HCT116 (cell line): ENCODE measurements at regions not wholly inside any gene's neighbourhood (a gene's known extent, or its start where the extent isn't known, plus 50 kb on each side); places are given as distances from the start of the nearest gene placed in this dataset.

Experiments
- ATAC-seq: fragments of 200-7000 bp; cut with Tn5 transposase; 2 replicates; pipeline ENCODE4 v1.9.1; 2020; ENCODE audit warnings: mild to moderate bottlenecking, moderate library complexity
- BruUV-seq: library from RNA; stranded (reverse); fragments of 400-500 nt; replicated peaks from 2 replicates; lab custom pipeline; 2021; lab: Mats Ljungman, UMichigan
- CTCF ChIA-PET: fragments of 300-600 bp; sonication (Branson Sonifier 250); formaldehyde crosslinking; loops from one replicate; lab custom pipeline; 2021; ENCODE audit warnings: antibody characterized with exemption; lab: Charles Lee
- POLR2A ChIA-PET: fragments of 300-600, 350-600 bp; sonication (Branson Sonifier 250); formaldehyde crosslinking; loops from one replicate; lab custom pipeline; 2021; ENCODE audit warnings: antibody characterized with exemption; lab: Charles Lee
- RAD21 ChIA-PET, 2 experiments: fragments of 300-600 bp; sonication (Branson Sonifier 250); formaldehyde crosslinking; loops; one replicate each; lab custom pipeline; 2023; ENCODE audit warnings: low total read pairs in 2 of 2; ENCODE audit not compliant: uncharacterized antibody in 2 of 2, unreplicated experiment in 2 of 2, low non-redundant PET in 1 of 2; lab: Charles Lee
- DNase-seq: peaks from one replicate; pipeline ENCODE4 v3.0.0-alpha.2; 2010; ENCODE audit warnings: low read depth, low spot score
- H2AFZ ChIP-seq: fragments of 200-600 bp; shearing (Covaris generic), sonication (generic); 2 replicates; pipeline ENCODE4 v1.6.1; 2017; ENCODE audit warnings: low read depth, mixed run types, mixed read lengths, antibody characterized with exemption, low read length; ENCODE audit not compliant: poor library complexity, severe bottlenecking
- H3K27ac ChIP-seq: 2 replicates; pipeline ENCODE4 v1.5.1; 2012; ENCODE audit warnings: low read depth, low read length
- H3K27me3 ChIP-seq: fragments of 200-600 bp; sonication (generic); 2 replicates; pipeline ENCODE4 v1.6.1; 2016; ENCODE audit warnings: mixed run types, low read length, mixed read lengths; ENCODE audit not compliant: insufficient read depth
- H3K36me3 ChIP-seq, 2 experiments: fragments of 200-500 bp in 1 of 2; fragments of 200-600 bp in 1 of 2; sonication (Bioruptor generic) in 1 of 2; sonication (generic) in 1 of 2; 2 replicates each; pipeline versions ENCODE4 v1.5.1 to v1.6.1; 2014 to 2016; ENCODE audit warnings: low read length in 2 of 2, inconsistent platforms in 1 of 2, mixed read lengths in 1 of 2, mixed run types in 1 of 2; ENCODE audit not compliant: insufficient read depth in 2 of 2, control insufficient read depth in 1 of 2
- H3K4me1 ChIP-seq, 2 experiments: fragments of 200-600 bp in 1 of 2; sonication (generic) in 1 of 2; 2 replicates each; pipeline versions ENCODE4 v1.5.1 to v1.6.1; 2012 to 2017; ENCODE audit warnings: low read length in 2 of 2, inconsistent platforms in 1 of 2, mild to moderate bottlenecking in 1 of 2, mixed read lengths in 1 of 2, mixed run types in 1 of 2, moderate library complexity in 1 of 2; ENCODE audit not compliant: insufficient read depth in 2 of 2, control insufficient read depth in 1 of 2
- H3K4me2 ChIP-seq: fragments of 200-600 bp; sonication (generic); 2 replicates; pipeline ENCODE4 v1.6.1; 2017; ENCODE audit warnings: mixed run types, low read length, mixed read lengths
- H3K4me3 ChIP-seq, 2 experiments: fragments of 200-600 bp in 1 of 2; sonication (generic) in 1 of 2; replicated peaks in 1 of 2; 2 replicates each; pipeline ENCODE4 v1.5.1; 2011 to 2016; ENCODE audit warnings: low read length in 2 of 2, control low read depth in 1 of 2, low read depth in 1 of 2, mild to moderate bottlenecking in 1 of 2, mixed read lengths in 1 of 2, mixed run types in 1 of 2
- H3K79me2 ChIP-seq: fragments of 200-600 bp; sonication (generic); 2 replicates; pipeline ENCODE4 v1.6.1; 2017; ENCODE audit warnings: mild to moderate bottlenecking, mixed run types, low read length, moderate library complexity, mixed read lengths; ENCODE audit not compliant: insufficient read depth
- H3K9ac ChIP-seq: fragments of 200-600 bp; sonication (generic); 2 replicates; pipeline ENCODE4 v1.6.1; 2016; ENCODE audit warnings: low read length, mixed read lengths
- H3K9me2 ChIP-seq: fragments of 200-600 bp; sonication (generic), shearing (Covaris generic); 2 replicates; pipeline ENCODE4 v1.6.1; 2017; ENCODE audit warnings: mixed run types, mild to moderate bottlenecking, moderate library complexity; ENCODE audit not compliant: insufficient read depth
- H3K9me3 ChIP-seq, 2 experiments: fragments of 200-500 bp in 1 of 2; fragments of 200-600 bp in 1 of 2; sonication (Bioruptor generic) in 1 of 2; sonication (generic) in 1 of 2; 2 replicates each; pipeline ENCODE4 v1.6.1; 2014 to 2017; ENCODE audit warnings: low read length in 2 of 2, mixed read lengths in 2 of 2, inconsistent platforms in 1 of 2, low read depth in 1 of 2, mild to moderate bottlenecking in 1 of 2, mixed run types in 1 of 2, moderate library complexity in 1 of 2; ENCODE audit not compliant: control insufficient read depth in 1 of 2, insufficient read depth in 1 of 2
- H4K20me1 ChIP-seq: fragments of 200-600 bp; sonication (generic), shearing (Covaris generic); 2 replicates; pipeline ENCODE4 v1.6.1; 2017; ENCODE audit warnings: mixed run types, mild to moderate bottlenecking, moderate library complexity; ENCODE audit not compliant: insufficient read depth
- CEBPB ChIP-seq: IDR thresholded peaks from 2 replicates; pipeline ENCODE4 v1.6.1; 2012; ENCODE audit warnings: low read depth
- CTCF ChIP-seq, 3 experiments: fragments of 200-600 bp in 1 of 3; sonication (generic) in 1 of 3; IDR thresholded peaks in 2 of 3; conservative IDR thresholded peaks in 1 of 3; 2 replicates each; pipeline ENCODE4 v1.5.1; 2012 to 2017; ENCODE audit warnings: low read depth in 2 of 3, low read length in 2 of 3, antibody characterized with exemption in 1 of 3, borderline replicate concordance in 1 of 3, control low read depth in 1 of 3, mild to moderate bottlenecking in 1 of 3, mixed read lengths in 1 of 3, mixed run types in 1 of 3, moderate library complexity in 1 of 3; ENCODE audit not compliant: insufficient read depth in 1 of 3
- ELF1 ChIP-seq: IDR thresholded peaks from 2 replicates; pipeline ENCODE4 v1.6.1; 2012; ENCODE audit warnings: low read depth, borderline replicate concordance
- EZH2 ChIP-seq: fragments of 200-600 bp; sonication (generic); IDR thresholded peaks from 2 replicates; pipeline ENCODE4 v1.6.1; 2017; ENCODE audit warnings: antibody characterized with exemption, mixed run types
- EZH2phosphoT487 ChIP-seq: fragments of 200-600 bp; IDR thresholded peaks from 2 replicates; pipeline ENCODE4 v1.6.1; 2018; ENCODE audit warnings: antibody characterized with exemption, borderline replicate concordance
- JUND ChIP-seq: IDR thresholded peaks from 2 replicates; pipeline ENCODE4 v1.6.1; 2012
- POLR2A ChIP-seq: IDR thresholded peaks from 2 replicates; pipeline ENCODE4 v1.7.0; 2011; ENCODE audit warnings: borderline replicate concordance; ENCODE audit not compliant: insufficient read depth, insufficient read length; ENCODE audit errors: extremely low read depth
- RAD21 ChIP-seq: IDR thresholded peaks from 2 replicates; pipeline ENCODE4 v1.6.1; 2012; ENCODE audit warnings: low read depth, mild to moderate bottlenecking
- SP1 ChIP-seq: IDR thresholded peaks from 2 replicates; pipeline ENCODE4 v1.6.1; 2012; ENCODE audit warnings: low read depth
- TCF7L2 ChIP-seq: IDR thresholded peaks from 2 replicates; pipeline ENCODE4 v1.7.0; 2011; ENCODE audit warnings: borderline replicate concordance, inconsistent platforms; ENCODE audit not compliant: insufficient read depth, insufficient read length; ENCODE audit errors: extremely low read depth
- ZFX ChIP-seq: fragments of 450-650 bp; IDR thresholded peaks from 2 replicates; pipeline ENCODE4 v1.6.1; 2017
- ZNF274 ChIP-seq: fragments of 200-500 bp; sonication (Bioruptor generic); IDR thresholded peaks from 2 replicates; pipeline ENCODE4 v1.6.1; 2014; ENCODE audit warnings: mild to moderate bottlenecking, low read depth, low read length, inconsistent platforms
- intact Hi-C: fragments of 100-400 bp; cut with micrococcal nuclease; formaldehyde crosslinking; loops from 2 replicates; pipeline ENCODE4 v1.10.0; 2022
- TF ChIP-seq, protein P1 (sequence below): IDR thresholded peaks from 2 replicates; pipeline ENCODE4 v1.6.1; 2012; ENCODE audit warnings: low read depth
- TF ChIP-seq, protein P2 (sequence below): IDR thresholded peaks from 2 replicates; pipeline ENCODE4 v1.6.1; 2012

- H3K4me2 ChIP-seq: no peak overlapping the region
- H2AFZ ChIP-seq: no peak overlapping the region
- no peaks in the 10 kb centered on the region for H3K9me3 ChIP-seq
- no peaks in the 10 kb centered on the region for H3K4me1 ChIP-seq
- DNase-seq: no peak
- ATAC-seq: no peak
- H3K9me2 ChIP-seq: no peaks in the 10 kb centered on the region
- ChIA-PET RAD21 (no interaction called here), CTCF (no interaction called here), POLR2A (no interaction called here)
- no peaks in the 10 kb centered on the region for H3K79me2 ChIP-seq
- H3K27me3 ChIP-seq: peaks cover 14% of the 10 kb centered on the region; the same call in 1 of the 2 replicates
- no peak overlapping the region for H3K27ac ChIP-seq
- H4K20me1 ChIP-seq: no peaks in the 10 kb centered on the region
- no TSS peak for BruUV-seq
- no peaks in the 10 kb centered on the region for H3K36me3 ChIP-seq
- H3K9ac ChIP-seq: no peak overlapping the region
- no peak overlapping the region for H3K4me3 ChIP-seq
- intact Hi-C loops: no loop called here
- TF ChIP-seq EZH2 (no peak), TCF7L2 (no peak), RAD21 (no peak), CEBPB (no peak), JUND (no peak), EZH2phosphoT487 (no peak), POLR2A (no peak), CTCF (IDR thresholded peaks at IDR 0.05 in 2 of 3, conservative IDR thresholded peaks at IDR 0.05 in 1 of 3; ENCODE audit: borderline replicate concordance in 1 of 3, insufficient read depth in 1 of 3, low read depth in 2 of 3, low read length in 2 of 3) (no peak), ELF1 (no peak), ZFX (no peak), ZNF274 (no peak), SP1 (no peak)
- TF ChIP-seq, protein P1, sequence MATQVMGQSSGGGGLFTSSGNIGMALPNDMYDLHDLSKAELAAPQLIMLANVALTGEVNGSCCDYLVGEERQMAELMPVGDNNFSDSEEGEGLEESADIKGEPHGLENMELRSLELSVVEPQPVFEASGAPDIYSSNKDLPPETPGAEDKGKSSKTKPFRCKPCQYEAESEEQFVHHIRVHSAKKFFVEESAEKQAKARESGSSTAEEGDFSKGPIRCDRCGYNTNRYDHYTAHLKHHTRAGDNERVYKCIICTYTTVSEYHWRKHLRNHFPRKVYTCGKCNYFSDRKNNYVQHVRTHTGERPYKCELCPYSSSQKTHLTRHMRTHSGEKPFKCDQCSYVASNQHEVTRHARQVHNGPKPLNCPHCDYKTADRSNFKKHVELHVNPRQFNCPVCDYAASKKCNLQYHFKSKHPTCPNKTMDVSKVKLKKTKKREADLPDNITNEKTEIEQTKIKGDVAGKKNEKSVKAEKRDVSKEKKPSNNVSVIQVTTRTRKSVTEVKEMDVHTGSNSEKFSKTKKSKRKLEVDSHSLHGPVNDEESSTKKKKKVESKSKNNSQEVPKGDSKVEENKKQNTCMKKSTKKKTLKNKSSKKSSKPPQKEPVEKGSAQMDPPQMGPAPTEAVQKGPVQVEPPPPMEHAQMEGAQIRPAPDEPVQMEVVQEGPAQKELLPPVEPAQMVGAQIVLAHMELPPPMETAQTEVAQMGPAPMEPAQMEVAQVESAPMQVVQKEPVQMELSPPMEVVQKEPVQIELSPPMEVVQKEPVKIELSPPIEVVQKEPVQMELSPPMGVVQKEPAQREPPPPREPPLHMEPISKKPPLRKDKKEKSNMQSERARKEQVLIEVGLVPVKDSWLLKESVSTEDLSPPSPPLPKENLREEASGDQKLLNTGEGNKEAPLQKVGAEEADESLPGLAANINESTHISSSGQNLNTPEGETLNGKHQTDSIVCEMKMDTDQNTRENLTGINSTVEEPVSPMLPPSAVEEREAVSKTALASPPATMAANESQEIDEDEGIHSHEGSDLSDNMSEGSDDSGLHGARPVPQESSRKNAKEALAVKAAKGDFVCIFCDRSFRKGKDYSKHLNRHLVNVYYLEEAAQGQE: no peak
- TF ChIP-seq, protein P2, sequence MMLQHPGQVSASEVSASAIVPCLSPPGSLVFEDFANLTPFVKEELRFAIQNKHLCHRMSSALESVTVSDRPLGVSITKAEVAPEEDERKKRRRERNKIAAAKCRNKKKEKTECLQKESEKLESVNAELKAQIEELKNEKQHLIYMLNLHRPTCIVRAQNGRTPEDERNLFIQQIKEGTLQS: no peak
Measured at GRCh38 chr18:35852786-35853185, 119.7 kb upstream of the RMP24 start.
